Loucy (cell line): ENCODE measurements at regions not wholly inside any gene's neighbourhood (a gene's known extent, or its start where the extent isn't known, plus 50 kb on each side); places are given as distances from the start of the nearest gene placed in this dataset.

Source experiments
- CTCF ChIP-seq: fragments of 200-600 bp; sonication (generic); conservative IDR thresholded peaks from 2 replicates; pipeline ENCODE4 v1.5.1; 2014; ENCODE audit warnings: mild to moderate bottlenecking, antibody characterized with exemption, low read length
- EZH2phosphoT487 ChIP-seq: fragments of 200-600 bp; IDR thresholded peaks from 2 replicates; pipeline ENCODE4 v1.6.1; 2018; ENCODE audit warnings: antibody characterized with exemption, mild to moderate bottlenecking, moderate library complexity, borderline replicate concordance

DNA sequence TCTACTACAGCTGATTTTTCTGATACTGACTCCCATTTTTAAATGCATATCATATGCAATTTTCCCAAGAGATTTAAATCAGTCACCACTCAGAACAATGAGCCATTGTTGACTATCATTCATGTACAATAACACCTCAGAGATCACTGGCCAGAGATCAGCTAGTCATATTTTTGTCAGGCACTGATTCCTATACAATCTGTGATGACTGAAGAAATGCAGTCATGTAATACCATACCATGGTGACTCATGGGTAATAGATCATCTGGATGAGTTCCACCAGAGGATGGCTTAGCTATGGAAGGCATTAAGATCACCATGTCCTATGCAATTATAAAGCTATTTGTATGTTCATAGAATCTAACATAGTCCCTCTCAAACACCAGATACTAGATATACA is 285.7 kb upstream of the DCC start:
- no peak for TF ChIP-seq CTCF
- no peak for TF ChIP-seq EZH2phosphoT487
